HEK293 (cell line): ENCODE measurements at regions not wholly inside any gene's neighbourhood (a gene's known extent, or its start where the extent isn't known, plus 50 kb on each side); places are given as distances from the start of the nearest gene placed in this dataset.

Source experiments
- CTCF ChIP-seq: fragments of 450-650 bp; formaldehyde crosslinking; IDR thresholded peaks from 2 replicates; pipeline ENCODE4 v1.5.1; 2016; ENCODE audit warnings: missing biosample characterization, missing genetic modification characterization
- KLF10 ChIP-seq: fragments of 450-650 bp; IDR thresholded peaks from 2 replicates; pipeline ENCODE4 v1.5.1; 2018; ENCODE audit warnings: missing biosample characterization, mild to moderate bottlenecking, missing genetic modification characterization
- PRDM10 ChIP-seq: fragments of 450-650 bp; formaldehyde crosslinking; IDR thresholded peaks from 2 replicates; pipeline ENCODE4 v1.5.1; 2016; ENCODE audit warnings: missing biosample characterization, missing genetic modification characterization
- PRDM4 ChIP-seq: fragments of 450-650 bp; formaldehyde crosslinking; IDR thresholded peaks from 2 replicates; pipeline ENCODE4 v1.5.1; 2017; ENCODE audit warnings: missing biosample characterization, missing genetic modification characterization
- RBAK ChIP-seq: fragments of 450-650 bp; formaldehyde crosslinking; IDR thresholded peaks from 2 replicates; pipeline ENCODE4 v1.5.1; 2016; ENCODE audit warnings: missing biosample characterization, missing genetic modification characterization
- TCF7L2 ChIP-seq: IDR thresholded peaks from 2 replicates; pipeline ENCODE4 v1.6.1; 2011; ENCODE audit warnings: low read depth, mild to moderate bottlenecking, inconsistent platforms, low read length, moderate library complexity, borderline replicate concordance
- ZBTB17 ChIP-seq: fragments of 450-650 bp; formaldehyde crosslinking; IDR thresholded peaks from 2 replicates; pipeline ENCODE4 v1.5.1; 2016; ENCODE audit warnings: missing biosample characterization, missing genetic modification characterization
- ZNF266 ChIP-seq: fragments of 450-650 bp; formaldehyde crosslinking; IDR thresholded peaks from 2 replicates; pipeline ENCODE4 v1.5.1; 2016; ENCODE audit warnings: missing biosample characterization, missing genetic modification characterization, low read depth
- ZNF354C ChIP-seq: fragments of 450-650 bp; formaldehyde crosslinking; IDR thresholded peaks from 2 replicates; pipeline ENCODE4 v1.5.1; 2016; ENCODE audit warnings: missing biosample characterization, missing genetic modification characterization, low read depth, borderline replicate concordance
- ZNF585B ChIP-seq: fragments of 450-650 bp; formaldehyde crosslinking; IDR thresholded peaks from 2 replicates; pipeline ENCODE4 v1.5.1; 2016; ENCODE audit warnings: missing biosample characterization, missing genetic modification characterization
- ZNF623 ChIP-seq: fragments of 450-650 bp; formaldehyde crosslinking; IDR thresholded peaks from 2 replicates; pipeline ENCODE4 v1.5.1; 2016; ENCODE audit warnings: missing biosample characterization, missing genetic modification characterization
- ZNF776 ChIP-seq: fragments of 450-650 bp; formaldehyde crosslinking; IDR thresholded peaks from 2 replicates; pipeline ENCODE4 v1.5.0; 2017; ENCODE audit warnings: missing biosample characterization, missing genetic modification characterization, borderline replicate concordance
- ZNF791 ChIP-seq: fragments of 450-650 bp; formaldehyde crosslinking; IDR thresholded peaks from 2 replicates; pipeline ENCODE4 v1.5.1; 2016; ENCODE audit warnings: missing biosample characterization, missing genetic modification characterization

DNA sequence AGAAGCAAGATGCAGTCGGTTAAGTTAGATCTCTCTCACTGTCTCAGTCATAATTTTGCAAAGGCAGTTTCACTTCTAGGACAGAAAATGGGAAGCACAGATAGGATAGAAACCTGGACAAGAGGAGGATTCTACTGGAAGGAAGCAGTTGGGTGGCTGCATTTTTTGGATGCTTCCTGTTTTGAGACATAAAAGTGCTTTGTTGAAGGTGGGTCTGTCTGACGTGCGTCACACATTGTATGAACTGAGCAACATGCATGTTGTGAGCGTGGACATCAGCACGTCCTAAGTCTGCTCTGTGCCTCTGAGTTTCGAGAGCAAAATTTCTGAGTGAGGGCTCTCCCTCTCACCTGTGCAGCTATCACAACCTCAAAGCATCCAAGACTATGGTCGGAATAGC, 68.7 kb upstream of the SNX9 start:
- TF ChIP-seq PRDM10 (tag by site-specific recombination) (no peak), ZNF266 (tag by site-specific recombination) (no peak), TCF7L2 (no peak), ZBTB17 (tag by site-specific recombination) (no peak), ZNF623 (no peak), ZNF791 (no peak), CTCF (no peak), ZNF354C (no peak), KLF10 (no peak), ZNF585B (tag by site-specific recombination) (no peak), ZNF776 (no peak), RBAK (tag by site-specific recombination) (no peak), PRDM4 (tag by site-specific recombination) (no peak)
